GM06990 (cell line): ENCODE measurements at regions not wholly inside any gene's neighbourhood (a gene's known extent, or its start where the extent isn't known, plus 50 kb on each side); places are given as distances from the start of the nearest gene placed in this dataset.
A peak's percentile ranks its signal among the peaks of the same experiment; 100 is the strongest.

Experiments
- DNase-seq: peaks from one replicate; pipeline ENCODE4 v3.0.0-alpha.2; 2011; ENCODE audit not compliant: insufficient read length; ENCODE audit errors: extremely low read depth
- H3K27me3 ChIP-seq: replicated peaks from 2 replicates; pipeline ENCODE4 v1.6.0; 2011; ENCODE audit warnings: low read length; ENCODE audit not compliant: control insufficient read depth, insufficient read depth
- H3K36me3 ChIP-seq: 2 replicates; pipeline ENCODE4 v1.5.1; 2011; ENCODE audit warnings: low read length; ENCODE audit not compliant: control insufficient read depth, insufficient read depth
- H3K4me3 ChIP-seq: replicated peaks from 2 replicates; pipeline ENCODE4 v1.5.1; 2011; ENCODE audit warnings: low read depth, mild to moderate bottlenecking, control low read depth, low read length
- TF ChIP-seq, protein P1 (sequence below): IDR thresholded peaks from 2 replicates; pipeline ENCODE4 v1.5.1; 2011; ENCODE audit warnings: low read length, control low read depth, mild to moderate bottlenecking, inconsistent platforms; ENCODE audit not compliant: insufficient read depth, poor library complexity, severe bottlenecking

DNA sequence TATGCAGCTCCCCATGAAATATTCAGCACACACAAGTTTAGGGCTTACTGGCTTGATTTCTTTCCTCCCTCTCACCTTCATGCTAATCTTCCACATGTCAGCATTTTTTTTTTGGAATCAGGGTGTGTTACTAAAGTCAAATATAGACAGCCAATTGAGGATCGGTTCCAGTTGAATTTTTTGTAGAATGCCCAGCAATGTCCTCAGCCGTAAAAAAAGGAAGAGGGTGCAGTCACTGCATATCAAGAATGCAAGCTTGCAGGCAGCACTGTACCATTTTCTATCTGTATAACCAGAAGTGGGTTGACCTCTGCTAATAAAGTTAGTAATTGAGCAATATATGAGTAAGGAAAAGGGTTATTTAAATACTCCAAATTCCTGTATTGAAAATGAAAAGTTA is 51.4 kb upstream of the CHMP2B start:
- Histone ChIP-seq H3K4me3 (no peak overlapping the region), H3K27me3 (no peaks in the 10 kb centered on the region), H3K36me3 (no peaks in the 10 kb centered on the region)
- TF ChIP-seq, protein P1, sequence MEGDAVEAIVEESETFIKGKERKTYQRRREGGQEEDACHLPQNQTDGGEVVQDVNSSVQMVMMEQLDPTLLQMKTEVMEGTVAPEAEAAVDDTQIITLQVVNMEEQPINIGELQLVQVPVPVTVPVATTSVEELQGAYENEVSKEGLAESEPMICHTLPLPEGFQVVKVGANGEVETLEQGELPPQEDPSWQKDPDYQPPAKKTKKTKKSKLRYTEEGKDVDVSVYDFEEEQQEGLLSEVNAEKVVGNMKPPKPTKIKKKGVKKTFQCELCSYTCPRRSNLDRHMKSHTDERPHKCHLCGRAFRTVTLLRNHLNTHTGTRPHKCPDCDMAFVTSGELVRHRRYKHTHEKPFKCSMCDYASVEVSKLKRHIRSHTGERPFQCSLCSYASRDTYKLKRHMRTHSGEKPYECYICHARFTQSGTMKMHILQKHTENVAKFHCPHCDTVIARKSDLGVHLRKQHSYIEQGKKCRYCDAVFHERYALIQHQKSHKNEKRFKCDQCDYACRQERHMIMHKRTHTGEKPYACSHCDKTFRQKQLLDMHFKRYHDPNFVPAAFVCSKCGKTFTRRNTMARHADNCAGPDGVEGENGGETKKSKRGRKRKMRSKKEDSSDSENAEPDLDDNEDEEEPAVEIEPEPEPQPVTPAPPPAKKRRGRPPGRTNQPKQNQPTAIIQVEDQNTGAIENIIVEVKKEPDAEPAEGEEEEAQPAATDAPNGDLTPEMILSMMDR, result no peak
- DNase-seq, result no peak

DNA sequence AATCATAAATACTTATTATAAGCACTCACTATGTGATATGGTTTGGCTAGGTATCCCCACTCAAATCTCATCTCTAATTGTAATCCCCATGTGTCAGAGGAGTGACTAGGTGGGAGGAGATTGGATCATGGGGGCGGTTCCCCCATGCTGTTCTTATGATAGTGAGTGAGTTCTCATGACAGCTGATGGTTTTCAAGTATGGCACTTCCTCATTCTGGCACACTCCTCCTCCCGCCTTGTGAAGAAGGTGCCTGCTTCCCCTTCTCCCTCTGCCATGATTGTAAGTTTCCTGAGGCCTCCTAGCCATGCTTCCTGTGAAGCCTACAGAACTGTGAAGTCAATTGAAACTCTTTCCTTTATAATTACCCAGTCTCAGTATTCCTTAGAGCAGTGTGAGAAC is 53.3 kb upstream of the CHMP2B start:
- no peak for DNase-seq
- no peaks in the 10 kb centered on the region for H3K36me3 ChIP-seq
- TF ChIP-seq, protein P1, result no peak
- H3K27me3 ChIP-seq, result no peaks in the 10 kb centered on the region
- H3K4me3 ChIP-seq, result no peak overlapping the region

DNA sequence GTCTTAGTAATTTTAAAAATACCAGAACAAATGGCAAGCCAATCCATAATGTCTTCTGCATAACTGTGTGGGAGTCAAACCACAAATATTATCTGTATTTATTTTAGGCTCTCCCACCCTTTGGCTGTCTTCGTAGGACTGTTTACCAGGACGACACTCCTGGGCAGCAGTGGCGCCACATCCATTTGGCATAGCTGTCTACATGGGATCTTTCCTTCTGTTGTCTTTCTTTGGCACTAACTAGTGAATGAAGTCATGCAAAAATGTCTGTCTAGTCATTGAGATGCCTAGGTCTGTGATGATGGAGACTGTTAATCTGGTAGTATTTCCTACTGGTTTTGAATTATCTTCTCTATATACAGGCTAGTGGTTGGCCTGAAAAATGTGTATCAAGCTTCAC is 54.0 kb upstream of the CHMP2B start:
- no peak for DNase-seq

DNA sequence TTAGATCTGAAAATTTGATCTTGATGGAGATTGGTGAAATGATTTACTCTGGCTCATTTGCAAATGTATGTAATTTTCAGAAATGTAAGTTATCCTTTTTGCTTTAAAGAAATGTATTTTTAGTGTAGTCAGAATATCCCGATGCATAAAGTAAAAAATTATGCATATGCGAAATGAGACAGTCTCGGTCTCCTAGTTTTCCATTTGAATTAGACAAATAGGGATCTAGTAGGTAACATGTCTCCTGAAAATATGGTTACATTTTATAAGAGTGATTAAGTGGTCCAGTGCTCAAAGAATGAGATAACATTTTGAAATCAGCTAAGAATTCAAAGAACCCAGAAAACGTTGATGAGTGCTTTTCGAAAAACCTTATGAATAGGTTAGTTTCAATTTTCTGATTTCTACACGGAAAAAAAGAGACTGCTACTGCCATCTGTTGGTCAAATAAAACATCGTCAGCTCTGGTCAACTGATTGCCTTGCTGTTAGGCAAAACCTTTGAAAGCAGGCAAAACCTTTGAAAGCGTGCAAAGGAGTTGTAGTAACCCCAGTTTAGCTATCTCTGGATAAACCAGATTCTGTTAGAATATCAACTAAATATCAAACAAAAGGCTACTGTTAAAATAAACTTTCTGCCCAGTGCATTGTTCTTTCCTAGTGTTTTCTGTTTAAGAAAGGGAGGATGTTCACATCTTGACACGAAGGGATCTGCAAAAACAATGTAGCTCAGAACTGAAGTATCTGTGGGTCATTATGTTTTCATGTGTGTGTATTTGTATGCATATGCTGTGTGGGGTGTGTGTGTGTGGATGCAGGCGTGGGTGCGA is 59.3 kb upstream of the CHMP2B start:
- DNase-seq, result no peak
- Histone ChIP-seq H3K36me3 (no peaks in the 10 kb centered on the region), H3K27me3 (no peaks in the 10 kb centered on the region), H3K4me3 (no peak overlapping the region)
- TF ChIP-seq, protein P1, result peak; percentile 68

More for the DNA sequence above, 54.0 kb upstream of the CHMP2B start:
- Histone ChIP-seq H3K27me3 (no peaks in the 10 kb centered on the region), H3K36me3 (no peaks in the 10 kb centered on the region), H3K4me3 (no peak overlapping the region)
- TF ChIP-seq, protein P1, result no peak

DNA sequence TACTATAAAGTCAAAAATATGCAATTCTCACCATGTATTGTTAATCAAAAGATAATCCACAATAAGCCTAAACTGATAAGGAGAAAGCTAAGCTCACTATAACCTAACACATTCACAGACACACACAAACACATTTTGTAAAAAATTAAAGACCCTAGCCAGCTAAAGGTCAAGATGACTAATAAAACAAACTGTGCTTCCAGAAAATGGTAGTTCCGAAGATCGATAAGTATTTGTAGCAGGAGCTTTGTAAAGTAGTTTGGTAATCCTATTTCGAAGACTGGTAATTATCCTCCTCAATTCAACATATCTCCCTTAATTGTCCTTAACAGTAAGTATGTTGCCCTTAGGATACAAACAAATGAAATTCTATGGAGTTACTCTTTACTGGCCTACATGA is 62.9 kb upstream of the CHMP2B start:
- no peak for DNase-seq
- Histone ChIP-seq H3K4me3 (no peak overlapping the region), H3K36me3 (no peaks in the 10 kb centered on the region), H3K27me3 (no peaks in the 10 kb centered on the region)
- TF ChIP-seq, protein P1, result no peak
